ENCODE measurements at regions not wholly inside any gene's neighbourhood (a gene's known extent, or its start where the extent isn't known, plus 50 kb on each side); places are given as distances from the start of the nearest gene placed in this dataset.

GRCh38 chr9:29588361-29588760 lies 2015.1 kb upstream of the C9orf72 start:
- H3K36me3 ChIP-seq, result no peaks in the 10 kb centered on the region
- no peak overlapping the region for H3K4me3 ChIP-seq
- H3K27me3 ChIP-seq, result no peaks in the 10 kb centered on the region
- intact Hi-C loops (cut with DNase I), result no loop called here
- H3K9me3 ChIP-seq, result peaks cover 0 to 5% (median 0%) of the 10 kb centered on the region in 4 donors
- no peak overlapping the region for H3K27ac ChIP-seq (replicated peaks in 1 of 4)
- H3K4me1 ChIP-seq, result no peaks in the 10 kb centered on the region
- DNase-seq (ENCODE audit: extremely low spot score), result no peak
- WGBS, result 49% methylated on average over 2 of the region's 2 CpGs
- TF ChIP-seq POLR2AphosphoS5 (IDR thresholded peaks at IDR 0.05) (no peak), CTCF (IDR thresholded peaks at IDR 0.05) (no peak), POLR2A (IDR thresholded peaks at IDR 0.05; ENCODE audit: low read depth) (no peak), EP300 (IDR thresholded peaks at IDR 0.05) (no peak)

GRCh38 chr9:29609282-29609681 lies 2036.0 kb upstream of the C9orf72 start:
- DNase-seq (ENCODE audit: extremely low spot score), result no peak
- intact Hi-C loops (cut with DNase I), result no loop called here
- 50% methylated on average over 2 of the region's 2 CpGs for WGBS

GRCh38 chr9:29613773-29614172 lies 2040.5 kb upstream of the C9orf72 start:
- Histone ChIP-seq H3K36me3 (no peaks in the 10 kb centered on the region), H3K27me3 (no peaks in the 10 kb centered on the region), H3K9me3 (no peaks in the 10 kb centered on the region), H3K4me3 (no peak overlapping the region), H3K4me1 (no peaks in the 10 kb centered on the region), H3K27ac (replicated peaks in 1 of 4) (no peak overlapping the region)
- no peak for TF ChIP-seq POLR2A (IDR thresholded peaks at IDR 0.05; ENCODE audit: low read depth)
- TF ChIP-seq POLR2AphosphoS5 (IDR thresholded peaks at IDR 0.05), result no peak
- TF ChIP-seq CTCF (IDR thresholded peaks at IDR 0.05), result no peak
- TF ChIP-seq EP300 (IDR thresholded peaks at IDR 0.05), result no peak
- no peak for DNase-seq (ENCODE audit: extremely low spot score)
- WGBS, result 83% methylated on average over 1 of the region's 1 CpG
- intact Hi-C loops (cut with DNase I), result no loop called here

More at GRCh38 chr9:29609282-29609681, 2036.0 kb upstream of the C9orf72 start:
- no peak overlapping the region for H3K27ac ChIP-seq (replicated peaks in 1 of 4)
- H3K4me1 ChIP-seq, result no peaks in the 10 kb centered on the region
- no peak overlapping the region for H3K4me3 ChIP-seq
- H3K27me3 ChIP-seq, result no peaks in the 10 kb centered on the region
- H3K9me3 ChIP-seq, result no peaks in the 10 kb centered on the region
- no peaks in the 10 kb centered on the region for H3K36me3 ChIP-seq
- no peak for TF ChIP-seq EP300 (IDR thresholded peaks at IDR 0.05)
- no peak for TF ChIP-seq POLR2AphosphoS5 (IDR thresholded peaks at IDR 0.05)
- TF ChIP-seq POLR2A (IDR thresholded peaks at IDR 0.05; ENCODE audit: low read depth), result no peak

DNA sequence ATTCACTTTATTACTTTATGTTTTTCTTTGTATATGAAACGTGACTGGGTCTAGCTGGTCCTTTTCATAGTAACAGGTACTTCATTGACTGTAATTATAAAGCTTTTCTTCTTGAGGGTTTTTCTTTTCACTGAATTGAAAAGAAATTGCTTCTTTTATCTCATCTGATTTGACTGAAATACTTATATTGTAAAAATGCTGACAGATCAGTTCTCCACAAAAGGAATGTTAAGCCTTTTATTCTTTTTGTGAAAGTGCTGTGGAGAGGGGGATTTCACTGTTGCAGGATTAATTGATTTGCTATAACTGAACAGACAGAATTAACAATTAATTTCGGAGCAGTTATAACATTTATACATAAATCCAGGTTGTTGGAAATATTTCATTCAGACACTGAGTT lies 2043.6 kb upstream of the C9orf72 start:
- no peaks in the 10 kb centered on the region for H3K27me3 ChIP-seq
- WGBS, result 41% methylated on average over 2 of the region's 2 CpGs
- TF ChIP-seq POLR2A (IDR thresholded peaks at IDR 0.05; ENCODE audit: low read depth) (no peak), POLR2AphosphoS5 (IDR thresholded peaks at IDR 0.05) (no peak), EP300 (IDR thresholded peaks at IDR 0.05) (no peak), CTCF (IDR thresholded peaks at IDR 0.05) (no peak)
- no peaks in the 10 kb centered on the region for H3K36me3 ChIP-seq
- no peaks in the 10 kb centered on the region for H3K9me3 ChIP-seq
- H3K27ac ChIP-seq (replicated peaks in 1 of 4), result no peak overlapping the region
- H3K4me3 ChIP-seq, result no peak overlapping the region
- intact Hi-C loops (cut with DNase I), result no loop called here
- no peaks in the 10 kb centered on the region for H3K4me1 ChIP-seq
- no peak for DNase-seq (ENCODE audit: extremely low spot score)

DNA sequence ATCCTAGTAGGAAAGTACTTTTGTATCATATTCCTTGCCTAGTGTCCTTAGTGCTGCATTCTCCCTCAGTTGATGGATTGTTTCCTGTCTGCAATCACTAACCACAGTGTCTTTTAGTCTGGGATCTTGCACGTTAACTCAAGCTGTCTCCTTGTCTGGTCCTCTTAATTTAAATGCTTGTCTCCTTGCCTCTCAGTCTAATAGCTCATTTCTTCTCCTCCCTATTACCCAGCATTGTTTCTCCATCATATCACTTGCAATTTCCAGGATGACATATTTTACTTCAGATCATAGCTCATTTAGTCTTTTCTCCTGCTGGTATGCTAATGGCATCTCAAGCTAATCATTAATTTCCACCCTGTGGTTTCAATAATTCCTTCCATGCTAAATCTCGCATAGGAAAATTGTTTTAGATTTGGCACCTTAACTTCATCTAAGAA lies 2052.0 kb upstream of the C9orf72 start:
- intact Hi-C loops (cut with DNase I), result no loop called here

More for the DNA sequence above, 2052.0 kb upstream of the C9orf72 start:
- no peak overlapping the region for H3K27ac ChIP-seq (replicated peaks in 1 of 4)
- H3K9me3 ChIP-seq, result no peaks in the 10 kb centered on the region
- no peaks in the 10 kb centered on the region for H3K27me3 ChIP-seq
- H3K36me3 ChIP-seq, result no peaks in the 10 kb centered on the region
- WGBS, result 37% methylated on average over 2 of the region's 2 CpGs
- H3K4me1 ChIP-seq, result no peaks in the 10 kb centered on the region
- H3K4me3 ChIP-seq, result no peak overlapping the region
- DNase-seq (ENCODE audit: extremely low spot score), result no peak
- no peak for TF ChIP-seq CTCF (IDR thresholded peaks at IDR 0.05)
- no peak for TF ChIP-seq POLR2AphosphoS5 (IDR thresholded peaks at IDR 0.05)
- TF ChIP-seq POLR2A (IDR thresholded peaks at IDR 0.05; ENCODE audit: low read depth), result no peak
- TF ChIP-seq EP300 (IDR thresholded peaks at IDR 0.05), result no peak

Data from esophagus muscularis mucosa (tissue), 4 donors.